GM21360 (cell line): ENCODE measurements at regions not wholly inside any gene's neighbourhood (a gene's known extent, or its start where the extent isn't known, plus 50 kb on each side); places are given as distances from the start of the nearest gene placed in this dataset.
"Not testable (repeated sequence)": the region's sequence is repeated elsewhere in the genome, so short reads cannot be mapped to it uniquely, and the experiment has no call there.

Experiments
- ATAC-seq: cut with Tn5 transposase; IDR thresholded peaks from one replicate; pipeline ENCODE4 v1.9.1; 2021; ENCODE audit warnings: mild to moderate bottlenecking, moderate library complexity; ENCODE audit not compliant: unreplicated experiment

- ATAC-seq = no peak
These were observed 158.2 kb downstream of the SPTSSA start for GRCh38 chr14:34303811-34304210.

- ATAC-seq = no peak
These were observed 159.4 kb downstream of the SPTSSA start for GRCh38 chr14:34302654-34303053.

- no peak for ATAC-seq
These were observed 160.9 kb downstream of the SPTSSA start for GRCh38 chr14:34300882-34301734.

- no peak for ATAC-seq
These were observed 161.7 kb downstream of the SPTSSA start for GRCh38 chr14:34300330-34300729.

- ATAC-seq = no peak
These were observed 162.7 kb downstream of the SPTSSA start for GRCh38 chr14:34299360-34299759.

- ATAC-seq = no peak
These were observed 164.1 kb downstream of the SPTSSA start for GRCh38 chr14:34297786-34298520.

- no peak for ATAC-seq
These were observed 178.4 kb downstream of the SPTSSA start for GRCh38 chr14:34283590-34283989.

- no peak for ATAC-seq
These were observed 184.8 kb downstream of the SPTSSA start for GRCh38 chr14:34277191-34277590.

GRCh38 chr14:34275530-34275929 lies 186.5 kb downstream of the SPTSSA start:
- no peak for ATAC-seq

GRCh38 chr14:34275078-34275477 lies 187.0 kb downstream of the SPTSSA start:
- no peak for ATAC-seq

GRCh38 chr14:34273716-34274115 lies 188.3 kb downstream of the SPTSSA start:
- not testable (repeated sequence) for ATAC-seq

- no peak for ATAC-seq
These were observed 191.7 kb downstream of the SPTSSA start for GRCh38 chr14:34270361-34270760.

- no peak for ATAC-seq
These were observed 195.7 kb downstream of the SPTSSA start for GRCh38 chr14:34266344-34266743.

GRCh38 chr14:34262127-34262910 lies 199.7 kb downstream of the SPTSSA start:
- no peak for ATAC-seq

- no peak for ATAC-seq
These were observed 202.0 kb downstream of the SPTSSA start for GRCh38 chr14:34259996-34260395.

GRCh38 chr14:34258318-34258717 lies 203.7 kb downstream of the SPTSSA start:
- no peak for ATAC-seq

- ATAC-seq = no peak
These were observed 204.5 kb downstream of the SPTSSA start for GRCh38 chr14:34257505-34257904.

- no peak for ATAC-seq
These were observed 205.8 kb downstream of the SPTSSA start for GRCh38 chr14:34256223-34256622.

- no peak for ATAC-seq
These were observed 207.5 kb downstream of the SPTSSA start for GRCh38 chr14:34254571-34254970.

- ATAC-seq = no peak
These were observed 208.0 kb downstream of the SPTSSA start for GRCh38 chr14:34254031-34254430.

- ATAC-seq = no peak
These were observed 209.8 kb downstream of the SPTSSA start for GRCh38 chr14:34252227-34252626.
